ENCODE measurements at regions not wholly inside any gene's neighbourhood (a gene's known extent, or its start where the extent isn't known, plus 50 kb on each side); places are given as distances from the start of the nearest gene placed in this dataset.

- no peak overlapping the region for H3K4me3 ChIP-seq (ENCODE audit: low read depth, low read length)
- CTCF ChIA-PET = interaction anchor here (1.0 kb wide), 1 partner anchor 391 kb away, joined by 3 read pairs; no protein-coding TSS in a partner anchor
Observed at GRCh38 chr15:62698646-62699045, 343.9 kb upstream of the TPM1 start.

GRCh38 chr15:62706317-62706716, 336.2 kb upstream of the TPM1 start:
- Histone ChIP-seq H3K4me3 (ENCODE audit: low read depth, low read length) (no peak overlapping the region), H3K27ac (ENCODE audit: low read depth, low read length) (no peak overlapping the region), H3K9me3 (ENCODE audit: control insufficient read depth, insufficient read depth, low read length) (no peaks in the 10 kb centered on the region; the same call in 1 of the 2 replicates), H3K27me3 (ENCODE audit: control insufficient read depth, insufficient read depth, low read length) (no peaks in the 10 kb centered on the region)
- DNase-seq (ENCODE audit: low read depth, low spot score) = no peak
- no peak for TF ChIP-seq CTCF (IDR thresholded peaks at IDR 0.05; ENCODE audit: low read depth, low read length)
- ChIA-PET CTCF (interaction anchor here (1.0 to 1.2 kb wide), 2 partner anchors 9 to 36 kb away, joined by 3 to 4 read pairs; no protein-coding TSS in a partner anchor), POLR2A (no interaction called here)

More at GRCh38 chr15:62698646-62699045, 343.9 kb upstream of the TPM1 start:
- POLR2A ChIA-PET = no interaction called here
- peaks cover 4% of the 10 kb centered on the region; the same call in 1 of the 2 replicates for H3K9me3 ChIP-seq (ENCODE audit: control insufficient read depth, insufficient read depth, low read length)
- no peak for TF ChIP-seq CTCF (IDR thresholded peaks at IDR 0.05; ENCODE audit: low read depth, low read length)
- no peak for DNase-seq (ENCODE audit: low read depth, low spot score)
- no peaks in the 10 kb centered on the region for H3K27me3 ChIP-seq (ENCODE audit: control insufficient read depth, insufficient read depth, low read length)
- H3K27ac ChIP-seq (ENCODE audit: low read depth, low read length) = no peak overlapping the region

- Histone ChIP-seq H3K27ac (ENCODE audit: low read depth, low read length) (no peak overlapping the region), H3K4me3 (ENCODE audit: low read depth, low read length) (no peak overlapping the region), H3K27me3 (ENCODE audit: control insufficient read depth, insufficient read depth, low read length) (no peaks in the 10 kb centered on the region), H3K9me3 (ENCODE audit: control insufficient read depth, insufficient read depth, low read length) (no peaks in the 10 kb centered on the region; the same call in 1 of the 2 replicates)
- DNase-seq (ENCODE audit: low read depth, low spot score) = no peak
- ChIA-PET POLR2A (no interaction called here), CTCF (no interaction called here)
- TF ChIP-seq CTCF (IDR thresholded peaks at IDR 0.05; ENCODE audit: low read depth, low read length) = no peak
Observed at GRCh38 chr15:62708470-62708869, 334.1 kb upstream of the TPM1 start.

- ChIA-PET CTCF (no interaction called here), POLR2A (no interaction called here)
- Histone ChIP-seq H3K27ac (ENCODE audit: low read depth, low read length) (no peak overlapping the region), H3K9me3 (ENCODE audit: control insufficient read depth, insufficient read depth, low read length) (no peaks in the 10 kb centered on the region; the same call in 1 of the 2 replicates), H3K4me3 (ENCODE audit: low read depth, low read length) (no peak overlapping the region), H3K27me3 (ENCODE audit: control insufficient read depth, insufficient read depth, low read length) (no peaks in the 10 kb centered on the region)
- no peak for DNase-seq (ENCODE audit: low read depth, low spot score)
- no peak for TF ChIP-seq CTCF (IDR thresholded peaks at IDR 0.05; ENCODE audit: low read depth, low read length)
Observed at GRCh38 chr15:62709261-62709660, 333.3 kb upstream of the TPM1 start.

- DNase-seq (ENCODE audit: low read depth, low spot score) = no peak
- no peak for TF ChIP-seq CTCF (IDR thresholded peaks at IDR 0.05; ENCODE audit: low read depth, low read length)
- no peaks in the 10 kb centered on the region for H3K27me3 ChIP-seq (ENCODE audit: control insufficient read depth, insufficient read depth, low read length)
- no peak overlapping the region for H3K27ac ChIP-seq (ENCODE audit: low read depth, low read length)
- CTCF ChIA-PET = no interaction called here
- no peak overlapping the region for H3K4me3 ChIP-seq (ENCODE audit: low read depth, low read length)
- POLR2A ChIA-PET = no interaction called here
- no peaks in the 10 kb centered on the region; the same call in 1 of the 2 replicates for H3K9me3 ChIP-seq (ENCODE audit: control insufficient read depth, insufficient read depth, low read length)
Observed at GRCh38 chr15:62711691-62712454, 330.7 kb upstream of the TPM1 start.

All from AG04450 (cell line).